ENCODE measurements at regions not wholly inside any gene's neighbourhood (a gene's known extent, or its start where the extent isn't known, plus 50 kb on each side); places are given as distances from the start of the nearest gene placed in this dataset.

- TF ChIP-seq CBFB (CRISPR knock-in tag; IDR thresholded peaks at IDR 0.05): no peak
- TF ChIP-seq ZNF747 (CRISPR knock-in tag; IDR thresholded peaks at IDR 0.05; ENCODE audit: borderline replicate concordance): no peak
- no peak for TF ChIP-seq ZNF263 (CRISPR knock-in tag; IDR thresholded peaks at IDR 0.05)
- no peak for TF ChIP-seq SIN3A (IDR thresholded peaks at IDR 0.05; ENCODE audit: borderline replicate concordance, low read depth, low read length)
- no peak for TF ChIP-seq SMAD3 (CRISPR knock-in tag; IDR thresholded peaks at IDR 0.05)
- no peak for TF ChIP-seq ZFY (CRISPR knock-in tag; IDR thresholded peaks at IDR 0.05)
- no peak for TF ChIP-seq ZXDC (CRISPR knock-in tag; IDR thresholded peaks at IDR 0.05)
- TF ChIP-seq CTCF (CRISPR knock-in tag; IDR thresholded peaks at IDR 0.05): no peak
Observed at GRCh38 chr6:74607468-74607867, 598.4 kb downstream of the COL12A1 start.

Data from HepG2 (cell line).